D341Med (cell line): ENCODE measurements at regions not wholly inside any gene's neighbourhood (a gene's known extent, or its start where the extent isn't known, plus 50 kb on each side); places are given as distances from the start of the nearest gene placed in this dataset.
"Not testable (repeated sequence)": the region's sequence is repeated elsewhere in the genome, so short reads cannot be mapped to it uniquely, and the experiment has no call there.

Experiments used
- DNase-seq: peaks from one replicate; pipeline ENCODE4 v3.0.0; 2012; ENCODE audit warnings: low spot score

DNA sequence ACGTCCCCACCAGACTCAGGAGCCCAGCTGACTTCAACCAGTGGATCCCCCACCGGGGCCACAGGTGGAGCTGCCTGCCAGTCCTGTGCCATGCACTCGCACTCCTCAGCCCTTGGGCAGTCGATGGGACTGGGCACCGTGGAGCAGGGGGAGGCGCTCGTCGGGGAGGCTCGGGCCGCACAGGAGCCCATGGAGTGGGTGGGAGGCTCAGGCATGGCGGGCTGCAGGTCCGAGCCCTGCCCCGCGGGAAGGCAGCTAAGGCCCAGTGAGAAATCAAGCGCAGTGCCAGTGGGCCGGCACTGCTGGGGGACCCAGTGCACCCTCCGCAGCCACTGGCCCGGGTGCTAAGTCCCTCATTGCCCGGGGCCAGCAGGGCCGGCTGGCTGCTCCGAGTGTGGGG is 52.3 kb upstream of the LRRC30 start:
- DNase-seq, result not testable (repeated sequence)

DNA sequence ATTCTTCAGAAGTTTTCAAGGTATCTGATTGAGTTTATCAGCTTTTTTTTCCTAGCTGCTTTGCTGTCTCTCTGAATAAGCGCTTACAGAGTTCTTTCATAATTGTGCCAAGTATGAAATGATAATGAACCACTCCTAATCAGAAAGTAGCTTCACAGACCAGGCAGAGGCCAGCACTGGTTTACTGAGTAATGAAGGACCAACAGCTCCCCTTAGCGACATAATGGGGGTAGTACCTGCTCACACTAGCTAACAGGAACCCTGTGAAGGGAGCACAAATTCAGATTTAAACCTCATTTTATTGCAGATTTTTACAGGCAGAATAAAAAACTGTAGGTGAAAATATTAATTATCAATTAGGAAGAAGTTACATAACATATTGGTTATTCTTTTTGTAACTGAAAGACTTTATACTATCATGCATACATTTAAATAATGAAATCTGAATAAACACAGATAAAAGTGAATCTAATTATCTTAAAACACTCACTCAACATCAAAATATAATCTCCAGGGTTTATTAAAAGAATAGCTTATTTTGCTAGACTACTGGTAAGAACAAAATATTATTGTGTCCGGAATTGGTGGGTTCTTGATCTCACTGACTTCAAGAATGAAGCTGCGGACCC is 53.7 kb upstream of the LRRC30 start:
- DNase-seq, result peak; percentile 77

DNA sequence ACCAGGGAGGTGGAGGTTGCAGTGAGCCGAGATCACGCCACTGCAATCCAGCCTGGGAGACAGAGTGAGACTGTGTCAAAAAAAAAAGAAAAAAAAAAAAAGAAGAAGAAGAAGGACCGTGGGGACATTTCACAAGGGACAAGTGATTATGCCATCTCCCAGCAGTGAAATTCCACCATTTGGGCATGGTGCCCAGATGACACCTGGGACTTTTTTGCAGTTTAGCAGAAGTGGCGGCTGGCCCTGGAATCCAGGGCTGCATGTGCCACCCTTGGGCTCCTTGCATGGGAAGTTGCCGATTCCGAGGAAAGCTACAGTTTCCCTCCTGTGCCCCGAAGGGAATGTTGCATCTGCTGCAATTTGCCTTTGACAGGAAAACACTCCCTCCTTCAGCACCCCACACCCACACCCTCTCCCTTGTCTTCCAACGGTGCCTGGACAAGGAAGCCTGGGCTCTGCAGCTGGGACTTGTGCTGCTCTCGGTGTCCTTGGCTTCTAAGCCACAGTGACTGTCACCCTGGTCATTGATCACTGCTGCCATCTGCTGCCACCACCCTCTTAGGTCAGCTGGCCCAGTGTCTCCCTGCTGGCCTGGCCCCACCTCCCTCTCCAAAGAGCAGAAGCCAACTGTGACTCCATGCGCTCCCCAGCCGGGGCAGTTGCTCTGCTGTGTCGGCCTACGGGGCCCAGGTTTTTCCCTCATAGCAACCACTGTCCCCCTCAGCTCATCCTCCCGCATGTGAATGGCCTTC is 56.4 kb upstream of the LRRC30 start:
- DNase-seq, result peak; percentile 70

- no peak for DNase-seq
Measured at GRCh38 chr18:7173216-7173615, 55.6 kb upstream of the LAMA1 start.

GRCh38 chr18:7172611-7173010 is 55.0 kb upstream of the LAMA1 start:
- DNase-seq, result no peak

- no peak for DNase-seq
Measured at GRCh38 chr18:7170292-7170691, 52.7 kb upstream of the LAMA1 start.

DNA sequence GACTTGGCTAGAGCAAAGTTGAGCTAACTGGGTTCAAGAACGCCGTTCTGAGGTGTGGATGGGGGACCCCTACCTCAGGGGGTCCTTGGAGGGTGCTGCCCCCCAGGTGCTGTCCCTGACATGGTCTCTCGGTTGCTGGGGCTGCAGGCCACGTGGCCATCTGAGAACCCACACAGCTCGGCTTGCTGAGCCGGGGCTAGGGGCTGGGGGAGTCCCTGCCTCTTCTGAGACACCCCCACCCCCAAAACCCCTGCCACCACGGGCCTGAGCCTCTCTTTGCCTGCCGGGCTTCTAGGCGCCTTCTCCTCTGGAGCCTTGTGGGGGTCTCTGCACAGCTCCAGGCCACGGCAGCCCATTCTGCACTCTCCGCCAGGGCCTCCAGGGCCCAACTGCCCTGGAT is 52.0 kb upstream of the LAMA1 start:
- DNase-seq, result no peak

DNA sequence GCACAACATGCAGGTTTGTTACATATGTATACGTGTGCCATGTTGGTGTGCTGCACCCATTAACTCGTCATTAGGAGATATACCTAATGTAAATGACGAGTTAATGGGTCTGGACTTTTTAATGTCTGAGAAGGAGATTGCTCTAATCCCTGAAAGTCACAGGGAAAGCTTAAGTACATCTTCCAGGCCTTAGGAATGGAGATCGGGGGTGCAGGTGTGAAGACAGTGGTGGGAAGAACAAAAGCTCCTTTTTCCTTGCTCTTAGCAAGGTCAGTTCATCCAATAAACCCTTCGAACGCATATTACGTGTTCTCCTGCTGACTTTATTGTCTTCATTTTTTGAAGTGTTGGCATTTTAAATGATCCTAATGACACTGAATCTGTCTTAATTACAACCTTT is 50.8 kb upstream of the LAMA1 start:
- DNase-seq, result no peak
